Activated T-helper 9 cell treated with anti-CD3 and anti-CD28 coated beads, Interleukin-2, amount 50 U/mL, for 16 hours (primary cell): ENCODE measurements at regions not wholly inside any gene's neighbourhood (a gene's known extent, or its start where the extent isn't known, plus 50 kb on each side); places are given as distances from the start of the nearest gene placed in this dataset.

Source experiments
- DNase-seq: peaks from one replicate; pipeline ENCODE4 v3.0.0-alpha.2; 2020; ENCODE audit warnings: low read depth

DNA sequence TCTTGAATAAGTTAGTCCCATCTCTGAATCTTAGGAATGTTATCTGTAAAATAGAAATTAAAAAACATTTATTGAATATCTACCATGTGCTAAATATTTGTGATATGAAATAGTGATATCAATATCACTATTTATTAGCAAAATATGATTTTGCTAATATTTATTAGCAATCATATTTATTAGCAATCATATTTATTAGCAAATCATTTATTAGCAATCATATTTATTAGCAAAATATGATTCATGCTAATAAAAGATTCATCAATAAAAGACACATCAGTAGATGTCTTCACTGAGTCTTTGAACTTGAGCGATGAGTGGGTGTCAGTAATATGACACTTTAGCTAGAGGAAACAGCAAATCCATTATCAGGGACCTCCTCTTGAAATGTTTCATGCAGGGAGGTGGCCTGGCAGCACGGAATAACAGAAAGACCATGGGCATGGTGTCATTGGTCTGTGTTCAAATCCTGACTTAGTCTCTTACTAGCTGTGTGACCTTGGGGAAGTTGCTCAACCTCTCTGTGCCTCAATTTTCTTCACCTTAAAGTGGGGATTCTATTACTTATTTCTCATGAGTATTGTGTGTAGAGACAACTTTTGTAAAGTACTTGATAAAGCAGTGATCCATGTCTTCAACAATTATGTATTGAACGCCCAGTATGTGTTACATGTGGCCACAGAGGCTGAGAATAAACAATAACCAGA is 456.2 kb upstream of the MEX3C start:
- DNase-seq = no peak

DNA sequence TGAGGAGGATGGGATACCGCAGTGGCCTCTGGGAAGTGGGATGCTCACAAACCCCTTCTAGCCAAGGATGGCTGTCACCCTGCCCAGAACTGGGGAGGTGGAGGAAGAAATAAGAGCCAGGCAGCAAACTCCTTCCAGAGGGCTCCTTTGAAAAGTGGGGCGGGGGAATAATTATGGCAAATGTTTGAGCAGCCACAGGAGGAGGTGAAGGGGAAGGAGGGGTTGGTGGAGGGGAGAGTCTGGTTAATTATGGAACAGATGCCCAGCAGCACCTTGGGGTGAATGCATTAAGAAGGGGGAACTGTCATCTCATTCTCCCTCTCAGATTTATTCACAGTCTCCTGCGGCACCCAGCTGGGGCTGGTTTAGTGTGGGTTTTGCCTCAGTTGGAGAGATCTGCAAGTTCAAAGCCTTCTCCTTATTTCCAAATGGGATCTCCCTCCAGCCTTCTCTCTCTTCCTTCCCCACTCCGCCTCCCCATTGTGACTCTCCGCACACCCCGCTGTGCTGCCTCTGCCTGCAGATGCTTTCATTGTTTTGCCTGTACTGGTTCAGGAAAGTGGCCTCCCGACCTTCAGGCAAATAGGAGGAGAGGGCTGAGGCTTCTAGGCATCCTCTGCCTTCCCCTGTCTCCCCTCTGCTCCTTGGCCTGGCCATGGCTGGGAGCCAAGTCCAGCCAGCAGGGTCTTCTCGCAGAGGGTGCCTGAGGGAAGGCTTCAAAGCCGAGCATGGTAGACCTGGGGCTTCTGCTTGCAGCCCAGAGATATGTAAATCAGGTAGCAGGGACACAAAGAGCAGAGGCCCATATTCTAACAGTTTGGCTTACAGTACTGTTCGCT is 457.2 kb upstream of the MEX3C start:
- no peak for DNase-seq

DNA sequence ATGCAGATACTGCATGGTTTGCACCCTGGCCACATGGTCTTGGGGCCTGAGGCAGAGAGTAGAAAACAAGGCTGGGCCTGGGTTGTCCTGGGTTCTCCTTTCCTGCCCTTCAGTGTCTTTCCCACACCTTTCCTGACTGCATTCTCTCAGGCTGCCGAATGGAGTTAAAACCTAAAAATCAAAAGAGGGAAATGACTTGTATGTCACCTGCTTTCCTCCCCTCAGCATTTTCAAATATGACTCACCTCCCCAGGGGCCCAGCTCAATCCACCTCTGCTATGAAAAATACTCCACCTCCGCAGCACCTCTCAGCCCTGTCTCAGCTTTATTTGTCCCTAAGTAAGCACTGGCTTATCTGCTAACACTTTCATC is 457.8 kb upstream of the MEX3C start:
- DNase-seq = no peak

DNA sequence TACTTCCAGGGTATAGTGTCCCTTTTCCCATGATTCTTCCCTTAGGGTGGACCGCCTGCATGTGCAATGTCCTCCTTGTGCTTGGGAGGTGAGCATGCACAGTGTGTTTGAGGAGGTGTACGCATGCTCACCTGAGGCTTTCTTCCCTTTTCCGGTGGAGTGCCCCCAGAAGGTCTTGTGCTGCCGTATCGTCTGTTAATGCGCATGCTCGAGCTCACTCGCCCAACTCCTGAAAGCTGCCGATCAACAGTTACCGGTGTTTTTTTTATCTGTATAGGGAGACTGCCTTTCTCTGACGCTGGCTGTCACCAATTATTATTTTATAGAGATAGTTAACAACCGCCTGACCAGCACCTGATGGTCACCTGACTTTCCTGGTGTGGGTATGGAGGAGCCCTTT is 458.8 kb upstream of the MEX3C start:
- DNase-seq = no peak

DNA sequence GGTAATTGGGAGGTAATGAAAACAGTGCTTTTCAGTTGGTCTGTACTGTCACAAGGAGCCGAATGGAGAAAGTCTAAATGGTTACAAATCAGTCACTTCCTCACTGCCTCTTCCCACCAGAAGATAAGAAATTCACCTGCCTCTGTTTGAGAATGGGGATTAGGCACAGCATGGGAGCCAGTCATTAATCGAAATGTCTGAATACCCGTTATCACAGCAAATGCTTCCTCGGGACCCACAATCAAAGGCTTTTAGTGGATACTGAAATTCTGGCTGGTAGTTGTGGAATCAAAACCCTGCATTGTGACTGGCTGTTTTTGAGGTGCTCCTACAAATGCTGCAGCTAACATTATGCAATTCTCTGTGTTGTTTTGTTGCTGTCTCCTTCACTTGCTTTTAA is 461.0 kb upstream of the MEX3C start:
- no peak for DNase-seq

DNA sequence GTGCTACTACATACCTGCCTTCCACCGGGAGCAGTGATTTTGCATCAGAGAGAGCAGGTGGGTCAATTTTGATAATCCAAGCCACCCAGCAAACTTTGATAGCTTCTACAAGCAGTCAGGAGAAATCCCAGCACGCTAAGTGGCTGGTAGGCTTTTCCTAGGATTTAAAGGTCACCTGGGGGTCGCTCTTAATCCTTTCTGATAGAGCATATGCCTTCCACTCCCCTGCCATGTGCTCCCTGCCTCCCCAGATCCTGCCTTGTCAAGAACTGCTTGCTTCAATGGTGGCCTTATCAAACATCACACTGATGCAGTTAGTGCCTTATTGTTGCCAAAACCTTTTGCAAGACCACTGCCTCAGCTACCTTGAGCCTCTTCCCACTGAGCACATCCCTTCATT is 462.3 kb upstream of the MEX3C start:
- no peak for DNase-seq

DNA sequence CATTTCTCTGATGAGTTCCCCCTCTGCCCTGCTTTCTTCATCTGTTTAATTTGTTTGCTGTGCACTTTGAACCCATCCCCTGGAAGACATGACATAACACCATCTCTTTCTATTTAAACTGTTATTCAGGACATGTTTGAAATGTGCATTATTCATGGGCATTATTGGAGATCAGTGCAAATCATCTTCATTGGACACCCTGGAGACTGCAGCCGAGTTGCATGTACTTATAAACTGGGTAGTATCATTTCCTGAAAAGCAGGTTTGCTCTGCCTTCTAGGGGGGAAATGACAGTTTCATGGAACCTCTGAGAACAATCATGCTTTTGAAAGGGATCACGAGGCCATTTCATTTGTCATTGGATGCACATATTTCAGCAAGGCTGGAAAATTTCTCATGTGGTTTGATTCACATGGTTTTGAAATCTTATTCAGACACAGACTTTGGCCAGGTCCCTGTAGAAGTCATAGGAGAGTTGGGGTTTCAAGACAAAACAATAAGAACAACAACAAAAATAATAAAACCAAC is 462.8 kb upstream of the MEX3C start:
- DNase-seq = no peak

DNA sequence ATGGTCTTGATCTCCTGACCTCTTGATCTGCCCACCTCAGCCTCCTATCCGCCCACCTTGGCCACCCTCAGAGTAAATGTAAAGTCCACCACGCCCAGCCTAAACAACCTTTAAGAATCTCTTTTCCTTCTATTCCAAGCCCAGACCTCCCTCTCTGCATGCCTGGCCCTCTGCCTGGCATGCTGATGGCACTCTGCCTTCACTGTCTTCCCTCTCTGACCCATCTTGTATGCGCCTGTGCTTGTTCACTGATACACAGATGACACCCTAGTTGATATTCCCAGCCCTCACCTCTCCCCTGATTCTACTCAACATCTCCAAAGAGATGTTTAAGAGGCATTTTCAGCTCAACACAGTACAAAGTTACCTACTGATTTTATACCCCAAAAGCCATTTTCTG is 466.8 kb upstream of the MEX3C start:
- no peak for DNase-seq

DNA sequence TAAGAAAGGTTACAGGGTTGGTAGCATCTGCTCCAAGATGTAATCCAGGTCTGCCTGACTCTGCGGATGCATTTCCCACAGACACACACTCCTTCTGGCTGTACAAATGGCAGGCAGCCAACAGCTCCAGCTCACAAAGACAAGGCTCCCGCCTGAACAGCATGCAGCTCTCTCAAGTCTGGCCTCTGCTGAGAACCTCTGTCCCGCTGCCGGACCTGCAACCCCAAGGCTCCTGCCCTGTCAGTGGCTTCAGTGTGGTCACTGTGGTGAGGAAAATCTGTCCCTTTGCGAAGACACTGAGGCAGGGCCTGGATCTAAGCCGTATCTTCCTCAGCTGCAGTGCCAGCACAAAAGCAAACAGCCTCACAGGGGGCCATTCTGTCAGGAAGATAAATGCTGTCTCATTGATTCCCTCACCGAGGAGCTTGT is 469.3 kb upstream of the MEX3C start:
- no peak for DNase-seq

DNA sequence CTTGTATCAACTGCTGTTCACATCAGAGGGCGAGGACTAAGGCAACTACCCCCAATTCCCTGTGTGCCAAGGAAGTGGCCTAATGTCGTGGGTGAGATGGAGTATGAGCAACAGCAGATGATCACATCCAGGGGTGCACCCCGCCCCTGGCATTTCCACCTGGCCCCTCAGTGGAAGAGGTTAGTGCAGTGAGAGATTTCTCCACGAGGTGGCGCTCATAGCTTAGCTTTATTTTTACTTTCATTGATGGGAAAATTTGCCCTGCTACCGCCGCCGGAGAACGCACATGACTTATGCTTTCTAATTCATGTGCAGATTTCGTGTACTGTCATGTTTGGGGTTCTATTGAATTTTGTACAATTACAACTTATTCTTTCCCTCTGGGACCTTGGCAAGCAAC is 470.6 kb upstream of the MEX3C start:
- no peak for DNase-seq

DNA sequence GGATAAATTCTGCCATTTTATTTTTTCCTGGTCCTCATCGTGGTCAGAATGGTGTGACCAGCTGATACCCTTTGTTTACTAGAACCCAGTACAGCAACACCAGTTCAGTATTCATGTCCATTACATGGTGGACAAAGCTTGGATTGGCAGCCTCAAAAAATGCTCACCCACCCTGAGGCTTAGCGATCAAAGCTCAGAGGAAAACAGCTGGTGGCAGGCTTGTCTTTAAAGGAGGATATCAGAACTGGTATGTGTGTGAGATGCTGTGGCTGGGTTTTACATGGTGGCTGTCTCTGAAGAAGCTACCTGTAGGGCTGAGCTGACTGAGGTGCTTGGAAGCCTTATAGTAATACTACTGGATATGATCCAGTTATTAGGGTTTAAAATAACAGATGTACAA is 471.1 kb upstream of the MEX3C start:
- DNase-seq = no peak

DNA sequence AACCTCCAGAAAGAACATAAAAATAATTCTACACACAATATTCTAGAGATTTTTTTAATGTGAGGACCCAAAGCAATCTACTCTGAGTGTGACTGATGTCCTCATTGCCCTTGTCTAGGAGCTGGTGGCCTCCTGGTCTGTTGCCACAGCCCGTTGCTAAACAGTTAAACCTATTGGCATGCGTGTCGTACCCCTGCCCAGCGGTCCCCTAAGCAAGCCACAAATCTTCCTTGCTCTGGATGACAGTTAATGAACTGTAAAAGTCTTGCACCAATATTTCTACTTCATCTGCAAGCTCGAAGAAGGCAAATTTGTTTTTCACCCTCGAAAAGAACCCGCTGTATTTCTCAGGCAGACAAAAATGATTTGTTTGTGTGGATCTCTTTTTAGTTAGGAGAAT is 489.1 kb upstream of the MEX3C start:
- DNase-seq = no peak

DNA sequence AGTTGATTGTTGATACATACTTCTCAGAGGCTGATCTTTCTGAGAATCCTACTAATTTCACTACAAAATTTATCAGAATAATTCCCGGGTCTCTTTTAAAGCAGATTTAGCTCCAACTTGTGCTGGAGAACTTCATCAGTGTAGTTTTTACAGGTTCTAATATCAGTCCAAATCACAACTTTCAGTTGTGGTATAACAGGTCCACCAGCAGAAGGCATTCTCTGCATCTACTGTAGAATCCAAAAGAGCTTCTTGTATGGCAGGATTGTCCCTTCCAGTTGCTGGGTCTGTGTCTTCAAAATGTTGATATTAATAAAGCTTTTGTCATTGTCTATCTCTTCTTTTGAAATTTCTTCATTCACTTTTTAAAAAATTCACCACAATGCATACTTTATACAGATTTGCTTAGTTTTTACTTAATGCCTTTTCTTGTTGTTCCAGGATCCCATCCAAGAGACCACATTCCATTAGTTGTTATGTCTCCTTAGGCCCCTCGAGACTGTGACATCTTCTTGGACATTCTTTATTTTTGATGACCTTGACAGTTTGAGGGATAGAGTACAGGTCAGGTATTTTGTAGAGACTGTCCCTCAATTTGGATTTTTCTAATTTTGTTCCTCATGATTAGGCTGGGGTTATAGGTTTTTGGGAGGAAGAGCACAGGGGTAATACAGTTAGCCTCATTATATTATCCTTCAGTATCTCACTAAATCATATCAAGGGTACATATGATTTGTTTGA is 490.5 kb upstream of the MEX3C start:
- no peak for DNase-seq

DNA sequence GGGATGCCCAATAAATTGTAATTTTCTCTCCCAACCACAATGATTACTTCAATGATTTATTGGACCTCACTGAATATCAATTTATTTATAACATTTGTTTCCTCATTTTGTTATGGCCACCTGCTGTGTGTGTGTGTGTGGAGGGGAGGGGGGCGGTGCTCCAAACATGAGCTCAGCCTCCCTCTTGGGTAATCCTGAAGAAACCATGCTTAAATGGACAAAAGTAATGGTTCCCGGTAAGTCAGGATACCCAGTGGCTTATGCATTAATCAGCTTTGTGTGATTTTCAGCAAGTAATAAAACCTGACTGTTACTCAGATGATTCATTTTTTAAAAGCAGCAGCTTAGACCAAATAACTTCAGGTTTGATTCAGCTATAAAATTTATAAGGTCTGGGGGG is 495.1 kb upstream of the MEX3C start:
- DNase-seq = no peak

DNA sequence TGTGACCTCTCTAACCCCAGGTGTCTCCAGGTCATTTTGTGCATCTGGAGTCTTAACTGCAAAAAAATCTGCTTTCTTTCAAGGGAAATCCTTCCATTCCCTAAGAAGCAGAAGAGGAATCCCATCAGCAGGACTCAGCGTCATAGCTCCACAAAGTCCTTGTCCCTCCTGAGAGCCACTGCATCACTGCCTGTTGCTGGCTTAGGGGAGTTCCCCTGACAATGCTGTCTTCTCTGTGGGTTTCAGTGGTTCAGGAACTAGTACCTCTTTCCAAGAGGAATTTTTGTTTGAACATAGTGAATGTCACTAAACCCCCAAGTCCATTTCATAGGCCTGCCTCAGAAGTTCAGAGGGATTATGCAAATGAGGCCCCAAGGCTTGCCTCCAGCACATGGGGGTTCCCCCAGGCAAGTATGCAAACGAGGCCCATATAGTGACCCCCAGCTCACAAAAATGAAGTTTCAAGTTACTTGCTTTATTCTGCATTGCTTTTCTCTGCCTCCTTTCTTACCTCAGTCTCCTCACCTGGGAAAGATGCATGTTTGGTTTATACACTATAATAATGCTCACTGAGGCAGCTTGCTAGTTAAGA is 513.9 kb upstream of the MEX3C start:
- DNase-seq = no peak

DNA sequence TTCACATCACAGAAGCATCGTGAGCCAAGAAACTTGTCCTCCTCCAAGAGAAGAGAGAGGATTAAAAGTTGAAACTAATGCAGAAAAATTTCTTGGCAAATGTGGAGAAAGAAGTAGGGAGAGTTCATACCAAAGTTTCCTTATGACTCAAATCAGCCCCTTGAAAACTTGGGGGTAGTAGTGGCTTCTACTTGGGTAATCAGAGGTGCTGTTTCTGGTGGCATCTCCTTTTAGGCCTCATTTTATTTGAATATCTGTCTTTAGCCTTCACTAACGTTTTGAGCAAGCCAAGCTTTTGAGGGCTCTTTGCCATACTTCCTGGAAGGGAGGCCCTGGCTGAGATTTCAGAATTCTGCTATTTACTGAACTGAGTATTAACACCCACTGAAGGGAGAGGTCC is 515.3 kb upstream of the MEX3C start:
- DNase-seq = no peak

DNA sequence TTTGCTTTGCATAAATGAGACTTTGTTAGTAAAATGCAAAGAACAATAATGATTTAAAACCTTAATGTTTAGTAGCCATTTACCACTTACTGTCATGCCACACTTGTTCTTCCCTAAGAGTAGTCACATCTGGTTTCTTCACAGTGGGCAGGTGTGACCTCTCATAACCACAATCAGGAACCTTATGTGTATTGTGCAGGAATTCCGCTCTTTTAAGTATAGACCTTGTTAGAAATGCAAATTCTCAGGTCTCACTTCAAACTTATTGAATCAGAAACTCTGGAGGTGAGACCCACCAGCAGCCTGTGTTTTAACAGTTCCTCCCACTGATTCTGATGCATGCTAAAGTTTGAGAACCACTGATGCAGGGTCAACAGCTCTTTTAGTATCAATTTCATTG is 518.8 kb upstream of the MEX3C start:
- no peak for DNase-seq

DNA sequence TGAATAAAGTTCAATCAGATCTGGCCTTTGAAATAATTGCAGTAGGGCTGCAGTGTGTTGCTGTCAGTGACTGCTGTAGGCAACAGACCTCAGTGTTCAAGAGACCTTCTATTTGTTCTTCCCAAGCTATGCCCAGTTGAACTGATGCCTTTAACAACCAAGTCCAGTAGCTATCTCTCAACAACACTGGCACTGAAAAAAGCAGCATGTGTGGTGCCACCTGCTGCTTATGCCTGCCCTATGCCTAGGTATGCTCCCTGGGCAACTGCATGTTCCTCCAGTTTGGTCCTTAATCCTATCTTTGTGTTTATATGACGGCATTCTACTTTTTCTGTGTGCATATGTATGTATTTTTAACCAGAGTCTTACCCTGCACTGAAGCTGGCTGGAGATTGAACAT is 523.9 kb upstream of the MEX3C start:
- DNase-seq = no peak

DNA sequence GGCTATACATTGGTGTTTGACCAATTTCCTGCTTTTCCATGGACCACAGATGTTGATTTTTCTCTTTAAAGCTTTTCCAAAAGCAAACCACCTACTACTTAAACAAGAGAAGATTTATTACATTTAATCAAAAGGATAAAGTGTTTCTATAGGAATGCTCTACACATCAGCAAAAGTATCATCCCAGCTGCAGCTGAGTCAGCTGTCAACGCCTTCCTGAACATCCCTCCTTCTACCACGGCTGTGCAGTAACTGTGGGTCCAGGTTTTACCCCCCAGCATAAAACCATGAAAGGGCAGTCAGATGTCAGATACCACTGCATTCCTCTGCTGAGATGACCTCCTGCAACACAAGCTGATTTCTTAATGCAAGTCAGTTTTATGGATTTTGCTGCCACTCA is 524.5 kb upstream of the MEX3C start:
- no peak for DNase-seq

DNA sequence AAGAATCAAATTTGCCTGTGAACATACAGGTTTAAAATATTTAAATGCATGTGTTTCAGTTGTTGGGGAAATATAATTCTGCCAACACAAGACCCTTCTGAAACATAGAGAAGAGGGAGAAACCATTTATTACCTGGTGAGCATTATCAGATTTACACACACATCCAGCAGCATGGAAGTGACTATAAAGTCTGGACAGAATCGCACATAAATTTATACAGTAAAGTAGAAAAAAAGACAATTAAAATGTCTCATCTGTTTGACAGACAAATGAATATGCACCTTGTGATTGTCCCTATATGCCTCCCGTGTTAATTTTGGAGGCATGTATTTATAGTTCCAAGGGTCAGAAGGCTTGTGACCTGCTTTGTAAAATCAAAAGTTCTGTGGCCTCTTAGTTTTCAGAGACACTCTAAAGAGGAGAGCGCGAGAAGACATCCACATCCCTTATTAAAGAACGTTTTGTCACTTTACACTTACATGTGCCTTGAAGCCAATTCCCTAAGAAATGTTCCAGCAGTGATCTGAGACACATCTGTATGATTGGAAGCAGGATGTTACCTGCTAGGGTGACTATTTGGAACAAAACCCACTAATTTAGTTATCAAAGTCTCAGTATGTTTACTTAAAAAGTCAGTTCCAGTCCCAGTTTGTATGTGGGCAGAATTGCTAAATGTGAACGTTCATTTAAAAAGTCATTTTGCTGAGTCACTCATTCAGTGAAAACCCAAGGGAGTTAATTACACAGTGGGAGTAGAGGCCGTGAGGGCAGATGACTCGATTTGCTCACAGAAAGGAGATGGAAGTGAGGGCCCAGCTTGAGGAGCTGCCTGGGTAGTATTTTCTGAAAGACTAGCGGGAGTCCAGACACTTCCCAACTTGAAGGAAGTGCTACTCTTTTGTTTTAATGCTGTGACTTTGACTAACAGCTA is 527.6 kb upstream of the MEX3C start:
- DNase-seq = no peak

DNA sequence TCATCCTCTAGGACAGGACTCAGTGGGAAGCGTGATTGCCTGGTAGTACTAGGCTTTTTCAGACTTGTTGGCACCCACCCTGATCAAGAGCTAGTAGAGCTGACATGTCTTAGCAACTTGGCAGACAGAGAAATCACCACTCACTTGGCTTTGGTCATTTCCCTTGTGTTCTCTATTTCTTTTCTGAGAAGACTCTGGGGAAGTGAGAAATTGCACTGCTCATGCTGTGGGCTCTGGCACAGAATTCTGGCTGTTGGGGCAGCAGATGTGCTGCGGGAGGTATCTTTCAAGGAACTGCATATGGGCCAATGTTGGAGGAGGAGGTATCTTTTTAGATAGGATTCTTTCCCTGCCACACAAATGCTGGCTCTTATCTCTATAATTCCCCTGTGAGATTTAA is 529.1 kb upstream of the MEX3C start:
- DNase-seq = no peak
